GM13977 (cell line): ENCODE measurements at regions not wholly inside any gene's neighbourhood (a gene's known extent, or its start where the extent isn't known, plus 50 kb on each side); places are given as distances from the start of the nearest gene placed in this dataset.

Experiments used
- DNase-seq: peaks from one replicate; pipeline ENCODE4 v3.0.0; 2012; ENCODE audit warnings: low spot score
- in situ Hi-C: fragments of 300-500 bp; cut with MboI; formaldehyde crosslinking; loops from one replicate; pipeline ENCODE4 v1.12.0; 2022; ENCODE audit warnings: low sequenced_read_pairs, low pct_unique_long_range_greater_than_20kb, mixed read lengths, inconsistent platforms; ENCODE audit not compliant: unreplicated experiment
- TF ChIP-seq, protein P1 (sequence below): IDR thresholded peaks from 2 replicates; pipeline ENCODE4 v1.5.1; 2012; ENCODE audit warnings: mild to moderate bottlenecking, control low read depth; ENCODE audit not compliant: insufficient read depth; ENCODE audit errors: extremely low read depth, missing control alignments

DNA sequence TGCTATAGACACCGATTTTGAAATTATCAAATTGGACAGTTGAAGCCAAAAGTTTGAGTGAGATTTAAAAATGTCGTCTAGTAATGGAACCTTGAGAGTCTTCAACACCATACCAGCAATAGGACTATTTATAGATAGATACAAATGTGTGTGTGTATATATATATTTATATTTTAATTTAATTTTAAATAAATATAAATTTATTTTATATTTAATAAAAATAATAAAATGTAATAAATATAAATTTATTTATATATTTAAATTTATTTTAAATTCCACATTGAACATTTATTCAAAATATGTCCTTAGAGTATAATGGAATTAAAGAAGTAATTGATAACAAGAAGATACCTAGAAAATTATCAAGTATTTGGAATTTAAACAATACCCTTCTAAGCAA, 221.9 kb upstream of the CXXC4 start:
- TF ChIP-seq, protein P1, sequence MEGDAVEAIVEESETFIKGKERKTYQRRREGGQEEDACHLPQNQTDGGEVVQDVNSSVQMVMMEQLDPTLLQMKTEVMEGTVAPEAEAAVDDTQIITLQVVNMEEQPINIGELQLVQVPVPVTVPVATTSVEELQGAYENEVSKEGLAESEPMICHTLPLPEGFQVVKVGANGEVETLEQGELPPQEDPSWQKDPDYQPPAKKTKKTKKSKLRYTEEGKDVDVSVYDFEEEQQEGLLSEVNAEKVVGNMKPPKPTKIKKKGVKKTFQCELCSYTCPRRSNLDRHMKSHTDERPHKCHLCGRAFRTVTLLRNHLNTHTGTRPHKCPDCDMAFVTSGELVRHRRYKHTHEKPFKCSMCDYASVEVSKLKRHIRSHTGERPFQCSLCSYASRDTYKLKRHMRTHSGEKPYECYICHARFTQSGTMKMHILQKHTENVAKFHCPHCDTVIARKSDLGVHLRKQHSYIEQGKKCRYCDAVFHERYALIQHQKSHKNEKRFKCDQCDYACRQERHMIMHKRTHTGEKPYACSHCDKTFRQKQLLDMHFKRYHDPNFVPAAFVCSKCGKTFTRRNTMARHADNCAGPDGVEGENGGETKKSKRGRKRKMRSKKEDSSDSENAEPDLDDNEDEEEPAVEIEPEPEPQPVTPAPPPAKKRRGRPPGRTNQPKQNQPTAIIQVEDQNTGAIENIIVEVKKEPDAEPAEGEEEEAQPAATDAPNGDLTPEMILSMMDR, result no peak
- DNase-seq, result no peak
- in situ Hi-C loops, result no loop called here

DNA sequence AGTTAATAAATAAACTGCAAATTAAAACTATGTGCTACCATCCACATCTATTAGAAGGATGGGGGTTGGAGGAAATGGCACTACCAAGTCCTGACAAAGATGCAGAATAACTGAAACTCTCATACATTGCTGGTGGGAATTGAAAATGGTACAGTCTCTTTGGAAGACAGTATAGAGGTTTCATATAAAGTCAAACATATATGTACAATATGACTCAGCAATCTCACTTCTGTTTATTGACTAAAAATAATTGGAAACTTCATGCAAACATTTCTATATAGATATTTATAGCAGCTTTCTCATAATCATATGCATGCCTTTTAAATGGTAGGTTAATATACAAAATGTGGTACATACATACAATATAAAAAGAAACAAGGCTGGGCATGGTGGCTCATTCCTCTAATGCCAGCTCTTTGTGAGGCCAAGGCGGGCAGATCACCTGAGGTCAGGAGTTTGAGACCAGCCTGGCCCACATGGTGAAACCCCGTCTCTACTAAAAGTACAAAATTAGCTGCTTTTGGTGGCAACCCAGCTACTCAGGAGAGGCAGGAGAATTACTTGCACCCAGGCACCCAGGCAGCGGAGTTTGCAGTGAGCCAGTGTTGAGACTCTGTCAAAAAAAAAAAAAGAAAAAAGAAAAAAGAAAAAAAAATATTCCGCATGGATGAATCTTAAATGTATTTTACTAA, 225.0 kb upstream of the CXXC4 start:
- in situ Hi-C loops, result no loop called here
- peak; percentile 23 for DNase-seq
- TF ChIP-seq, protein P1, result no peak

DNA sequence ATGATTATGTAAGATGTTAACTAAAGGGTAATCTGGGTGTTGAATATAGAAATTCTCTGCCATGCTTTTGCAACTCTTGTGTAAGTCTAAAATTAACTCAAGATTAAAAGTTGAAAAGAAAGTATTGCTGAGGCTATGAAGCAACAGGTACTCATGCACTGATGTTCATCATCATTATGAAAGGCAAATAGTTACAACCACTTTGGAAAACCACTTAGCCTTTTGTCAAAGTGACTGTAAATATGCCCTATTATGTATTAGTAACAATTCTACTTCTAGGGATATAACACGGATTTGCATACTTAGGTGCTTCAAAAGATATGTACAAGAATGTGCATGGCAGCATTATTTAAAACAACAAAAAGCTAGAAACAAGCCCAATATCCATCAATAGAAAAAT, 227.8 kb upstream of the CXXC4 start:
- TF ChIP-seq, protein P1, result no peak
- DNase-seq, result no peak
- in situ Hi-C loops, result no loop called here

DNA sequence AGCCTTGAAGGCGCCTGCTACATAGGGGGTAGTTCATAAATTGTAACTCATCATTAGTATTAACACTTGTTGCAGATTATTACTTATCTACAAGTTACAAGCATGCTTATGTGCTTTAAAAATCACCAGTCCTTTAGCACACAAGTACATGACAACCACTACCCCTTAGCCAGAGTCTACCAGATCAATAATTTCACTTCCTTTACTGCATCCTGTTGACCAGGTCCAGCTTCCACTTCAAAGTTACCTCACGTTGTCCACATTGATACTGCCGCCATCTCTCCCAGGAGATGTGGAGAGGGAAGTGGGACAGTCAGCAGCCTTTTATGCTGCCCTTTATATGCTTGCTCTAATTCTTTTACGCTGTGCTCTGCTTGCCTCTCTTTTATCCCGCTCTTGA, 231.3 kb upstream of the CXXC4 start:
- no peak for DNase-seq
- TF ChIP-seq, protein P1, result no peak

DNA sequence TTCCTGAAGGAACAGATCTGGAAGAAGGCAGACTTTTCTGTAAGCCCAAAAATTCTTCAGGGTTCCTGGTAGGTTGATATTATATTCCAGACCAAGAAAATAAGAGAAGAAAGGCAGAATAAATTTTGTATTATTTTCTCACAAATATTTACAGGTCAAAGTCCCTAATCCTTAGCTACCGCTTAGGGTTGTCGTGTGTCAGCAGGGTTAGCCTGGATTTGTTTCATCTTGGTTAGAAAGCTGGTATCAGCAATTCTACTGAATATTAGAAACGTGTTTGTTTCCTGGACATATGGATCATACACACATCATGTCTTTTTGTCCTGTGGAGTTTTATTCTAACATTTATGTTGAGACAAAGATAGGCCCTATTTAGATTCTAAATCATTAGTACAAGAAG, 232.9 kb upstream of the CXXC4 start:
- TF ChIP-seq, protein P1, result no peak
- in situ Hi-C loops, result loop anchor here (25.0 kb wide), 1 partner anchor 735 kb away; the partner anchor contains the start of gene PPA2
- no peak for DNase-seq

More for the DNA sequence above, 231.3 kb upstream of the CXXC4 start:
- in situ Hi-C loops, result loop anchor here (25.0 kb wide), 1 partner anchor 736 kb away; the partner anchor contains the start of gene PPA2

DNA sequence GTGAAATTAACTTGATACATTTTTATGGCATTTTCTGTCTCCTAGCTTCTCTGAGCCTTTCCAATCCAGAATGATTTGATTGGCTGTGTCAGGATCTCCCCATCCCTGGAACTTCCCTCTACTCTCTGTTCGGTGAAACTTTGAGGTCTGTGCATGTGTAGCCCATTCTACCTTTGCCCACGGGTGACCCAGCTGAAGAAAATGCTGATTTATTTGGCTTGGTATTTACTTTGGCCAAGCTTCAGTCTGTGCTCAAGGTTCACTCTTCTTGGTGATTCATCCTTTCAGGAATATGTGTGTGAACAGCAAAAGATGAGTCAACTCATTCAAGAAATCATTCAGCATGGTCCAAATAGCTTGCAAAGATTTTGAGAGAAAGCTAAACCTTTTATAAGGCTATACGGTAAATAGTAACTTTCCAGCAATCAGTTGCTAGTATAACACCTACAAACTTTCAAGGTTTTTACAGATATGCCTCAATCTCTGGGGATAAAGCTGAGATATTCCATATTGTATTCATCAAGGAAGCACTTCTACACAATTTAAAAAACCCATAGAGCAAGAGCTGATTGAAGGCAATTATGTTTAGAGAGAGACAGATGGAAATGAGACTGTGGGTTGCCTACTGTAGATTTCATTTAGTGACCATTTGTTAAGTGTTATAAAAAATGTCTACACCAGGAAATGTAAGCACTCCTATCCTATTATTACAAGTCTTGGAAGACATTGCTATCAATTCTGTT, 233.9 kb upstream of the CXXC4 start:
- DNase-seq, result no peak
- TF ChIP-seq, protein P1, result no peak
- in situ Hi-C loops, result loop anchor here (25.0 kb wide), 1 partner anchor 734 kb away; the partner anchor contains the start of gene PPA2
